ENCODE measurements at regions not wholly inside any gene's neighbourhood (a gene's known extent, or its start where the extent isn't known, plus 50 kb on each side); places are given as distances from the start of the nearest gene placed in this dataset.

GRCh38 chr22:27094633-27095308 is 437.4 kb downstream of the MIAT start:
- TF ChIP-seq CTCF (IDR thresholded peaks at IDR 0.05; ENCODE audit: control extremely low read depth, extremely low read depth) = no peak
- DNase-seq = peak; percentile 36 to 60 (median 39)
- peaks cover 0 to 4% (median 2%) of the 10 kb centered on the region in 3 donors for H3K27me3 ChIP-seq (ENCODE audit: control insufficient read depth in 3 of 3, insufficient read depth in 3 of 3, low read length in 2 of 3)
- H3K36me3 ChIP-seq (ENCODE audit: control insufficient read depth in 4 of 4, insufficient read depth in 4 of 4, low read length in 4 of 4) = no peaks in the 10 kb centered on the region
- peaks cover 0 to 4% (median 0%) of the 10 kb centered on the region in 4 donors for H3K9me3 ChIP-seq (ENCODE audit: control insufficient read depth in 4 of 4, insufficient read depth in 3 of 4, low read length in 3 of 4)
- WGBS, 2 donors = 74 to 81% methylated on average over 11 of the region's 11 CpGs
- H3K27ac ChIP-seq (ENCODE audit: low read depth in 1 of 2, low read length in 1 of 2) = no peak overlapping the region
- H3K4me3 ChIP-seq = no peak overlapping the region
- H3K9ac ChIP-seq (ENCODE audit: insufficient read depth in 1 of 2, low read length in 2 of 2) = no peak overlapping the region
- ATAC-seq (ENCODE audit: insufficient read depth, low FRiP score) = no peak
- peaks cover 0 to 5% (median 0%) of the 10 kb centered on the region in 5 donors for H3K4me1 ChIP-seq (ENCODE audit: control insufficient read depth in 5 of 5, insufficient read depth in 5 of 5, low read length in 5 of 5)

- Histone ChIP-seq H3K4me1 (ENCODE audit: control insufficient read depth in 5 of 5, insufficient read depth in 5 of 5, low read length in 5 of 5) (peaks cover 0 to 12% (median 0%) of the 10 kb centered on the region in 5 donors), H3K9me3 (ENCODE audit: control insufficient read depth in 4 of 4, insufficient read depth in 3 of 4, low read length in 3 of 4) (peaks cover 0 to 4% (median 0%) of the 10 kb centered on the region in 4 donors), H3K27me3 (ENCODE audit: control insufficient read depth in 3 of 3, insufficient read depth in 3 of 3, low read length in 2 of 3) (peaks cover 0 to 10% (median 10%) of the 10 kb centered on the region in 3 donors), H3K9ac (ENCODE audit: insufficient read depth in 1 of 2, low read length in 2 of 2) (no peak overlapping the region), H3K36me3 (ENCODE audit: control insufficient read depth in 4 of 4, insufficient read depth in 4 of 4, low read length in 4 of 4) (no peaks in the 10 kb centered on the region), H3K27ac (ENCODE audit: low read depth in 1 of 2, low read length in 1 of 2) (no peak overlapping the region), H3K4me3 (no peak overlapping the region)
- ATAC-seq (ENCODE audit: insufficient read depth, low FRiP score) (no peak), DNase-seq (no peak)
- 68 to 71% methylated on average over 5 of the region's 5 CpGs for WGBS, 2 donors
- TF ChIP-seq CTCF (IDR thresholded peaks at IDR 0.05; ENCODE audit: control extremely low read depth, extremely low read depth) = no peak
Measured at GRCh38 chr22:27097506-27097905, 440.1 kb downstream of the MIAT start.

GRCh38 chr22:27097933-27098332 is 440.5 kb downstream of the MIAT start:
- ATAC-seq (ENCODE audit: insufficient read depth, low FRiP score) = no peak
- 58 to 73% methylated on average over 2 of the region's 2 CpGs for WGBS, 2 donors
- Histone ChIP-seq H3K27ac (ENCODE audit: low read depth in 1 of 2, low read length in 1 of 2) (no peak overlapping the region), H3K27me3 (ENCODE audit: control insufficient read depth in 3 of 3, insufficient read depth in 3 of 3, low read length in 2 of 3) (peaks cover 0 to 10% (median 10%) of the 10 kb centered on the region in 3 donors), H3K9me3 (ENCODE audit: control insufficient read depth in 4 of 4, insufficient read depth in 3 of 4, low read length in 3 of 4) (no peaks in the 10 kb centered on the region), H3K9ac (ENCODE audit: insufficient read depth in 1 of 2, low read length in 2 of 2) (no peak overlapping the region), H3K4me3 (no peak overlapping the region), H3K4me1 (ENCODE audit: control insufficient read depth in 5 of 5, insufficient read depth in 5 of 5, low read length in 5 of 5) (peaks cover 0 to 12% (median 0%) of the 10 kb centered on the region in 5 donors), H3K36me3 (ENCODE audit: control insufficient read depth in 4 of 4, insufficient read depth in 4 of 4, low read length in 4 of 4) (no peaks in the 10 kb centered on the region)
- TF ChIP-seq CTCF (IDR thresholded peaks at IDR 0.05; ENCODE audit: control extremely low read depth, extremely low read depth) = no peak
- DNase-seq = no peak

All from lung (tissue), 11 donors.